OCI-LY1 (cell line): ENCODE measurements at regions not wholly inside any gene's neighbourhood (a gene's known extent, or its start where the extent isn't known, plus 50 kb on each side); places are given as distances from the start of the nearest gene placed in this dataset.

Source experiments
- CTCF ChIP-seq: fragments of 200-600 bp; sonication (generic), shearing (Covaris generic); IDR thresholded peaks from 2 replicates; pipeline ENCODE4 v1.5.1; 2017; ENCODE audit warnings: mild to moderate bottlenecking, antibody characterized with exemption, low read length, moderate library complexity, mixed read lengths
- EZH2 ChIP-seq: fragments of 200-600 bp; sonication (generic), shearing (Covaris generic); IDR thresholded peaks from 2 replicates; pipeline ENCODE4 v1.8.0; 2017; ENCODE audit warnings: borderline replicate concordance, mixed run types, mild to moderate bottlenecking, antibody characterized with exemption, low read length, moderate library complexity, mixed read lengths

- TF ChIP-seq EZH2 (no peak), CTCF (no peak)
Measured at GRCh38 chr13:111503905-111504695, 183.7 kb downstream of the TEX29 start.
